ENCODE measurements at regions not wholly inside any gene's neighbourhood (a gene's known extent, or its start where the extent isn't known, plus 50 kb on each side); places are given as distances from the start of the nearest gene placed in this dataset.

DNA sequence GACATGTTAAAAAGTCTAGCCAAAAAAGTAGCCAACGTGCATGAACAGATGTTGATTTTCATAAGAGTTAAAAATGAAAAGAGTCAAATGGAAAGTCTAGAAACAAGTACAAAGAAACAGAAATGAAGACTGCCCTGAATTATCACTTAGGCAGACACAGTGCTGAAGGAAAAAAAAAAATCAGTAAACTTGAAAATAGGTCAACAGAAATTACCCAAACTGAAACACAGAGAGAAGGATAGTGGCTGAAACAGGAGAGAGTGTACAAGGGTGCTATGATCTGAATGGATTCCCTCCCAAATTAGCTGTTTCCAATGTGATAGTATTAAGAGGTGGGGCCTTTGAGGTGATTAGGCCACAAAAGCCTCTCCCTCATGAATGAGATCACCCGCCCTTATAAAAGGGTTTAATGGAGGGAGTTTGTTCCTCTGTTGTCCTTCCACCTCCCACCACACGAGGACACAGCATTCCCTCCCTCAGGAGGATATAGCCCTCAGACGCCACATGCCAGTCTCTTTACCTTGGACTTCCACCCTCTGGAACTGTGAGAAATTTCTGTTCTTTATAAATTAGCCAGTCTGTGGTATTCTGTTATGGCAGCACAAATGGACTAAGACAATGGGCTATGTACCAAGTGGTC is 249.7 kb downstream of the AHR start:
- no peak for TF ChIP-seq CTCF (IDR thresholded peaks at IDR 0.05)
- Mint-ChIP-seq H3K9me3 (no peaks in the 10 kb centered on the region), H3K27ac (no peak overlapping the region), H3K4me3 (no peak overlapping the region), H3K27me3 (ENCODE audit: insufficient read depth) (no peaks in the 10 kb centered on the region; the same call in 1 of the 2 replicates), H3K36me3 (ENCODE audit: low read depth) (no peaks in the 10 kb centered on the region), H3K4me1 (ENCODE audit: low read depth) (peaks cover 30% of the 10 kb centered on the region)
- no peak for DNase-seq

GRCh38 chr7:17549406-17549805 is 251.0 kb downstream of the AHR start:
- no peak for TF ChIP-seq CTCF (IDR thresholded peaks at IDR 0.05)
- Mint-ChIP-seq H3K36me3 (ENCODE audit: low read depth) (no peaks in the 10 kb centered on the region), H3K4me1 (ENCODE audit: low read depth) (peaks cover 33% of the 10 kb centered on the region), H3K27me3 (ENCODE audit: insufficient read depth) (no peaks in the 10 kb centered on the region), H3K27ac (no peak overlapping the region), H3K9me3 (no peaks in the 10 kb centered on the region), H3K4me3 (no peak overlapping the region)
- DNase-seq = no peak

GRCh38 chr7:17552373-17552772 is 253.9 kb downstream of the AHR start:
- peaks cover 29% of the 10 kb centered on the region for H3K4me1 Mint-ChIP-seq (ENCODE audit: low read depth)
- TF ChIP-seq CTCF (IDR thresholded peaks at IDR 0.05) = no peak
- DNase-seq = no peak
- H3K4me3 Mint-ChIP-seq = no peak overlapping the region
- no peak overlapping the region for H3K27ac Mint-ChIP-seq
- no peaks in the 10 kb centered on the region for H3K9me3 Mint-ChIP-seq
- H3K36me3 Mint-ChIP-seq (ENCODE audit: low read depth) = no peaks in the 10 kb centered on the region
- no peaks in the 10 kb centered on the region for H3K27me3 Mint-ChIP-seq (ENCODE audit: insufficient read depth)

DNA sequence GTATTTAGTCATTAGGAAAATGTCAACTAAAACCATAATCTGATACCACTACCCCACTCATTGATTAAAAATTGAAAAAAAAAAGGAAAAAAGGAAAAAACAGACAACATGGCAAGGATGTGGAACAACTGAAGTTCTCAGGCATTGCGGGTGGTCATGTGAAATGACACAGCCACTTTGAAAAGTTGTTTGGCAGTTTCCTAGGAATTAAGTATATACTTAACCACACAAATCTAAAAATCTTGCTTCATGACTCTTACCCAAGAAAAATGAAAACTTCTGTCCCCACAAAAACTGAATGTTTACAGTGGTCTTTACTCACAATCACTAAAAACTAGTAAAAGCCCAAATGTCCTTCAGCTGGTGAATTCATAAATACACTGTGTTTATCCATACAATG is 254.5 kb downstream of the AHR start:
- no peaks in the 10 kb centered on the region for H3K9me3 Mint-ChIP-seq

DNA sequence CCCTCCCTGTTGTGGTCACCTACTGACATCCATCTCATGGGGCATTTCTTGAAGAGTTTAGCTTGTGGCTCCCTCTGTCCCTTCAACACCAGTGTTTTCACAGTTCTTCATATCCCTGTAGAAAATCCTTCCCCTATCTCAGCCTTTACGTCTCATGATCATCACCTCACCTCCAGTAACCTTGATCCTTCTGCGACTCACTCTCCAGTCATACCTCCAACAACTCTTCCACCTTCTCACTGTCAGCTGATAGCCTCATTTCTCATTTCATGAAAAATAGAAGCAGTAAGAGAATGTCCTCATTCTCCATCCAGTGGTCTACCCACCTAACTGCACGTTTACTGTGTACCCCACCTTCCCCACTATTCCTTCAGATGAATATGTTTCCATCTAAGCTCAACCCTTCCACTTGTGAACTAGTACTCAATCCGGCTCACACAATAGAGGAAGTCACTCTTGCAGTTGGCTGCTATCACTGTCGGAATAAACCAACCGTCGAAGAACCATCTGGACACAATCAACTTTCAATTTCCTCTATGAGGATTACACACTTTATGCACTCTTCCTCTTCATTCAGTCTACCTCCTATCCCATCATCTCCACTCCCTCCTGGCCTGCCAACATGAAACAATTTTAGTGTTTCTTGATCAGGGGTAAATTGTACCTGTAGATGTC is 256.0 kb downstream of the AHR start:
- H3K4me1 Mint-ChIP-seq (ENCODE audit: low read depth) = peaks cover 48% of the 10 kb centered on the region
- DNase-seq = no peak
- H3K4me3 Mint-ChIP-seq = no peak overlapping the region
- H3K36me3 Mint-ChIP-seq (ENCODE audit: low read depth) = no peaks in the 10 kb centered on the region
- no peaks in the 10 kb centered on the region for H3K9me3 Mint-ChIP-seq
- H3K27ac Mint-ChIP-seq = no peak overlapping the region
- no peak for TF ChIP-seq CTCF (IDR thresholded peaks at IDR 0.05)
- H3K27me3 Mint-ChIP-seq (ENCODE audit: insufficient read depth) = no peaks in the 10 kb centered on the region

More for the DNA sequence above, 254.5 kb downstream of the AHR start:
- Mint-ChIP-seq H3K36me3 (ENCODE audit: low read depth) (no peaks in the 10 kb centered on the region), H3K4me1 (ENCODE audit: low read depth) (peaks cover 33% of the 10 kb centered on the region), H3K27ac (no peak overlapping the region), H3K27me3 (ENCODE audit: insufficient read depth) (no peaks in the 10 kb centered on the region), H3K4me3 (no peak overlapping the region)
- DNase-seq = no peak
- no peak for TF ChIP-seq CTCF (IDR thresholded peaks at IDR 0.05)

Data from HFFc6 (cell line).